Caco-2 (cell line): ENCODE measurements at regions not wholly inside any gene's neighbourhood (a gene's known extent, or its start where the extent isn't known, plus 50 kb on each side); places are given as distances from the start of the nearest gene placed in this dataset.

Experiments used
- BruUV-seq: library from RNA; stranded (reverse); fragments of 400-500 nt; replicated peaks from 2 replicates; lab custom pipeline; 2021; lab: Mats Ljungman, UMichigan
- CTCF ChIA-PET: fragments of 300-600 bp; sonication (Branson Sonifier 250); formaldehyde crosslinking; loops from one replicate; lab custom pipeline; 2022; ENCODE audit warnings: antibody characterized with exemption; lab: Charles Lee
- POLR2A ChIA-PET: fragments of 300-600 bp; sonication (Branson Sonifier 250); formaldehyde crosslinking; loops from one replicate; lab custom pipeline; 2022; ENCODE audit warnings: antibody characterized with exemption; lab: Charles Lee
- DNase-seq, 2 experiments: peaks; one replicate each; pipeline versions ENCODE4 v3.0.0 to v3.0.0-alpha.2; 2020 to 2022
- H3K27me3 ChIP-seq: replicated peaks from 2 replicates; pipeline ENCODE4 v1.6.0; 2011; ENCODE audit warnings: low read length; ENCODE audit not compliant: control insufficient read depth, insufficient read depth
- H3K36me3 ChIP-seq: 2 replicates; pipeline ENCODE4 v1.5.1; 2011; ENCODE audit warnings: low read length; ENCODE audit not compliant: control insufficient read depth, insufficient read depth
- H3K4me1 ChIP-seq: fragments of 250-450 bp; sonication (Bioruptor Pico); 2 replicates; pipeline ENCODE4 v1.5.1; 2020; ENCODE audit warnings: mild to moderate bottlenecking
- H3K4me3 ChIP-seq: 2 replicates; pipeline ENCODE4 v1.5.1; 2011; ENCODE audit warnings: low read depth, mild to moderate bottlenecking, control low read depth, low read length
- H3K9me3 ChIP-seq: fragments of 250-450 bp; sonication (Bioruptor Pico); 2 replicates; pipeline ENCODE4 v1.5.1; 2020; ENCODE audit warnings: mild to moderate bottlenecking, moderate library complexity
- H3K27ac Mint-ChIP-seq: one replicate; pipeline ENCODE4 v1.8.0; 2022; ENCODE audit warnings: mixed read lengths; ENCODE audit not compliant: unreplicated experiment
- H3K27me3 Mint-ChIP-seq: one replicate; pipeline ENCODE4 v1.8.0; 2022; ENCODE audit warnings: mixed read lengths; ENCODE audit not compliant: insufficient read depth, unreplicated experiment
- H3K36me3 Mint-ChIP-seq: one replicate; pipeline ENCODE4 v1.8.0; 2022; ENCODE audit warnings: mild to moderate bottlenecking, mixed read lengths; ENCODE audit not compliant: insufficient read depth, unreplicated experiment
- H3K4me1 Mint-ChIP-seq: one replicate; pipeline ENCODE4 v1.8.0; 2022; ENCODE audit warnings: low read depth, mixed read lengths; ENCODE audit not compliant: unreplicated experiment
- H3K4me3 Mint-ChIP-seq: one replicate; pipeline ENCODE4 v1.8.0; 2022; ENCODE audit warnings: mild to moderate bottlenecking, moderate library complexity, mixed read lengths; ENCODE audit not compliant: unreplicated experiment
- H3K9me3 Mint-ChIP-seq: one replicate; pipeline ENCODE4 v1.8.0; 2022; ENCODE audit warnings: mixed read lengths; ENCODE audit not compliant: unreplicated experiment
- CTCF ChIP-seq, 2 experiments: fragments of 200-600 bp in 1 of 2; IDR thresholded peaks; 1 replicate in 1 of 2; 2 replicates in 1 of 2; pipeline versions ENCODE4 v1.5.1 to v1.8.0; 2011 to 2022; ENCODE audit warnings: antibody characterized with exemption in 1 of 2, control low read depth in 1 of 2, inconsistent platforms in 1 of 2, low read depth in 1 of 2, low read length in 1 of 2, mild to moderate bottlenecking in 1 of 2, moderate library complexity in 1 of 2; ENCODE audit not compliant: insufficient read depth in 1 of 2, severe bottlenecking in 1 of 2, unreplicated experiment in 1 of 2
- intact Hi-C: fragments of 100-400 bp; cut with micrococcal nuclease; formaldehyde crosslinking; loops from one replicate; pipeline ENCODE4 v1.10.0; 2022; ENCODE audit not compliant: unreplicated experiment

- DNase-seq = no peak
- Histone ChIP-seq H3K9me3 (peaks cover 5% of the 10 kb centered on the region; the same call in 1 of the 2 replicates), H3K4me3 (no peak overlapping the region), H3K27me3 (no peaks in the 10 kb centered on the region), H3K36me3 (no peaks in the 10 kb centered on the region), H3K4me1 (no peaks in the 10 kb centered on the region)
- H3K9me3 Mint-ChIP-seq = peaks cover 27% of the 10 kb centered on the region
- CTCF ChIA-PET = no interaction called here
- TF ChIP-seq CTCF (IDR thresholded peaks at IDR 0.05; ENCODE audit: insufficient read depth in 1 of 2, low read depth in 1 of 2, low read length in 1 of 2, severe bottlenecking in 1 of 2, unreplicated experiment in 1 of 2) = no peak
- H3K36me3 Mint-ChIP-seq = no peaks in the 10 kb centered on the region
- no peak overlapping the region for H3K27ac Mint-ChIP-seq
- H3K4me3 Mint-ChIP-seq = no peak overlapping the region
- no TSS peak for BruUV-seq
- H3K4me1 Mint-ChIP-seq = no peaks in the 10 kb centered on the region
- intact Hi-C loops = no loop called here
- no peaks in the 10 kb centered on the region for H3K27me3 Mint-ChIP-seq
- POLR2A ChIA-PET = no interaction called here
Measured at GRCh38 chr6:23222724-23223123, 653.4 kb downstream of the HDGFL1 start.

DNA sequence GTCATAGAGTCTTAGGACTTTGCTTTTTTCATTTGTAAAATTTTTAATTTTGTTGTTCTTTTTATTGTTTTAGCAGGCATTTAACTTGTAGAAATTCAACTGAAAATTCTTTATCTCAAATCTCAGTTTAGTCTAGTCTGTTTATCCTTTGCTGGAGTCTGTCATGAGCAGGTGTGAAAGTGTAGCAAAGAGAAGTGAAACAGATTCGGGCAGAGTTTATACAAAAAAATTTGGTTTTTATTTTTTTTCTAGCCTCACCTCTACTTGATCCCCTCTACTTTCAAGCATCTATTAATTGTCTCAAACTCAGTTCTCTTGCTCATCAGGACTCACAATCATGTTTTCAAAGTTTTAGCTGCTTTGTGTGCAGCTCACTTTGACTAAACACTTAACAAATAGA lies 655.2 kb downstream of the HDGFL1 start:
- no peaks in the 10 kb centered on the region for H3K27me3 Mint-ChIP-seq
- DNase-seq = no peak
- Histone ChIP-seq H3K9me3 (peaks cover 5% of the 10 kb centered on the region; the same call in 1 of the 2 replicates), H3K4me1 (no peaks in the 10 kb centered on the region), H3K4me3 (no peak overlapping the region), H3K36me3 (no peaks in the 10 kb centered on the region), H3K27me3 (no peaks in the 10 kb centered on the region)
- no peaks in the 10 kb centered on the region for H3K36me3 Mint-ChIP-seq
- H3K9me3 Mint-ChIP-seq = peaks cover 31% of the 10 kb centered on the region
- POLR2A ChIA-PET = no interaction called here
- intact Hi-C loops = no loop called here
- no TSS peak for BruUV-seq
- no peaks in the 10 kb centered on the region for H3K4me1 Mint-ChIP-seq
- H3K27ac Mint-ChIP-seq = no peak overlapping the region
- CTCF ChIA-PET = no interaction called here
- no peak for TF ChIP-seq CTCF (IDR thresholded peaks at IDR 0.05; ENCODE audit: insufficient read depth in 1 of 2, low read depth in 1 of 2, low read length in 1 of 2, severe bottlenecking in 1 of 2, unreplicated experiment in 1 of 2)
- no peak overlapping the region for H3K4me3 Mint-ChIP-seq

DNA sequence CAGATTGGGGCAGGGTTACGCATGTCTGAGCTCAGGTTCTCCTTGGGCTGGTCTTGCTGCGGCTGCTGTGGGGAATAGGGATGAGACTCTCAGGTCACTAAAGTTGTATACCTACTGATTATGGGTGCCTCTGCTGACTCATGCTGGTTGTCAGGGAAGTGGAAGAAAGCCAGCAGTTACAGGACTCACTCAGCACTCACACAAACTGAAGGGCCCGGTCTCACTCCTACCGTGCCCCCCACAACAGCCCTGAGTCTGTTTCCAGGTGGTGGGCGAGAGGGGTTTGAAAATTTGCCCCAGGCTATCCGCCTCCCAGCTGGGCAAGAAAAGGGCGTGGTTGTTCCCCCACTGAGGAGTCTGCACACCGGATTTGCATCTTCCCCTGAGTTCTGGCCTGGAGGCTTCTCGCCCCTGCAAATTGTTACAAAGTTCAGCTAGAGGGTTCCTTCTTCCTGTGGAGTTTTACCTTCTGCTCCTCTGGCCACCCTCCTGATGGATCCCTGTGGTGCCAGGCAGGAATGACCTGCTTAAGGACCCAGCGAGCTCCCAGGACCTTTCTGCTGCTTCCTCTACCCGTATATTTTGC lies 659.2 kb downstream of the HDGFL1 start:
- no peak for TF ChIP-seq CTCF (IDR thresholded peaks at IDR 0.05; ENCODE audit: insufficient read depth in 1 of 2, low read depth in 1 of 2, low read length in 1 of 2, severe bottlenecking in 1 of 2, unreplicated experiment in 1 of 2)
- Mint-ChIP-seq H3K4me3 (no peak overlapping the region), H3K36me3 (no peaks in the 10 kb centered on the region), H3K4me1 (no peaks in the 10 kb centered on the region), H3K27me3 (no peaks in the 10 kb centered on the region), H3K9me3 (peaks cover 34% of the 10 kb centered on the region), H3K27ac (no peak overlapping the region)
- intact Hi-C loops = no loop called here
- H3K9me3 ChIP-seq = no peaks in the 10 kb centered on the region
- H3K27me3 ChIP-seq = no peaks in the 10 kb centered on the region
- H3K36me3 ChIP-seq = no peaks in the 10 kb centered on the region
- ChIA-PET POLR2A (no interaction called here), CTCF (no interaction called here)
- H3K4me1 ChIP-seq = no peaks in the 10 kb centered on the region
- no TSS peak for BruUV-seq
- no peak for DNase-seq
- no peak overlapping the region for H3K4me3 ChIP-seq
